GM21423 (cell line): ENCODE measurements at regions not wholly inside any gene's neighbourhood (a gene's known extent, or its start where the extent isn't known, plus 50 kb on each side); places are given as distances from the start of the nearest gene placed in this dataset.
"Not testable (repeated sequence)": the region's sequence is repeated elsewhere in the genome, so short reads cannot be mapped to it uniquely, and the experiment has no call there.

Experiments
- ATAC-seq: cut with Tn5 transposase; IDR thresholded peaks from one replicate; pipeline ENCODE4 v1.9.1; 2021; ENCODE audit warnings: mild to moderate bottlenecking, moderate library complexity; ENCODE audit not compliant: unreplicated experiment

DNA sequence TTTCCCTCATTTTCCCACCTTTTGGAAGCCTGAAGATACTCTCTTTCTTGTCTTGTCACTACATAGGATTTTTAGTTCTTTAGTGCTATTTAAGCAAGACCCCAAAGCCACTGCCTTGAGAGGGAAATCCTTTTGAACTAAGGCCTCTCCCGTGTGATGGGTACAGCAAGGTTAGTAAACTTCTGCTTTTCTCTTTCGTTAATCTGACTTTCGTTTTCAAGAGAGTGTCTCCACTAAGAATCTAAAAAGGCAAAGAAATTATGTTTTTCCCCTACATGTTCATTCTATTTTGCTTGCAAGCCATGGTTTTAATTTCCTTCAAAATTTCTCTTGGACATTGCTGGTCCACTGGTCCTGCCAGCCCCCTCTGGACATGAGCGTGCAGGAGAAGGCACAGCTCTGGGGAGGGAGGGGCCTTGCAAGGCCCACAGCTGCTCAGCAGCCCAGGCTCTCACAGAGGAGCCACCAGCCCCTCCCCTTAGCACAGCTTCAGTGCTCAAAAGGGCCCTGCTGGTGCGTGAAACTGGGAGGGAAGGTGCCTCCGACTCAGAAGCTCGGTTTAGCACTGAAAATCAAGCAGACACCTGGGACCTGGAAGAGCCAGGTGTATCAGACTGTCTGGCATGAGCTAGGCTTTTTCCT is 210.9 kb upstream of the GALNT2 start:
- ATAC-seq = peak; percentile 96

DNA sequence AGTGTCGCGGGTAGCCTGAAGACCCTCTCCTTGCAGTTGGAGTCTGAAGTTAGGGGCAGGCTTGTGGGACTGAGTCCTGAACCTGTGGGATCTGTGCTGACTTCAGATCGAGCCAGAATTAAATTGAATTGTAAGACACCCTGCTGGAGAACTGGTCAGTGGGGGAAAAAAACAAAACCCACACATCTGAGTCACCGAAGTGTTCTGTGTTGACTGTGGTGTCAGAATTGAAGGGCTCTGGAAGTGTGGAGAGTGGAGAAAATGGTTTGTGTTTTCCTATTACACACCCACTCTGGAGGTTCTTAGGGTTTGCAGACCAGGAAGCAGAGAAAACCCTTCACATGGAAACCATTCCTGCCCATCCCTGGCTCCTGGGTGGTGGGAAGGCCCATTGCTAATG is 209.5 kb upstream of the GALNT2 start:
- ATAC-seq = no peak

DNA sequence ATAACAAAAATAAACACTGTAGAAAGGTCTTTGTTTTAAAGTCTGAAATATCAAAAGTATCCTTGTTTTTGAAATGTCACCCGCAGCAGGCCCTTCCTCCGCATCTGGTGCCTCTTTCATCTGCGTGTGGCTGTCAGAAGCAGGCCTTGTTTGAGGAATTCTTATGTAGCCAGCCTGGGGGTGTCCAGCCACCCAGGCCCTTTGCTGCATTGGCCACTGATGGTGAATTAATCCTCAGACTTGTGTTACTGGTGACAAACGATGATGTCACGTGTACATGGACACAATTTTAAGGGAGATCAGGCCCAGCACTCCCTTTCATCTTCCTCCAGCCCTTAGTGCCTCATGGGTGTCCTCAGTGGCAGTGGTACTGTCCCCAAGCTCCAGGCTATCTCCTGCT is 208.0 kb upstream of the GALNT2 start:
- no peak for ATAC-seq

- ATAC-seq = no peak
These were observed 206.1 kb upstream of the GALNT2 start for GRCh38 chr1:229860926-229861325.

- no peak for ATAC-seq
These were observed 204.8 kb upstream of the GALNT2 start for GRCh38 chr1:229862017-229862774.

DNA sequence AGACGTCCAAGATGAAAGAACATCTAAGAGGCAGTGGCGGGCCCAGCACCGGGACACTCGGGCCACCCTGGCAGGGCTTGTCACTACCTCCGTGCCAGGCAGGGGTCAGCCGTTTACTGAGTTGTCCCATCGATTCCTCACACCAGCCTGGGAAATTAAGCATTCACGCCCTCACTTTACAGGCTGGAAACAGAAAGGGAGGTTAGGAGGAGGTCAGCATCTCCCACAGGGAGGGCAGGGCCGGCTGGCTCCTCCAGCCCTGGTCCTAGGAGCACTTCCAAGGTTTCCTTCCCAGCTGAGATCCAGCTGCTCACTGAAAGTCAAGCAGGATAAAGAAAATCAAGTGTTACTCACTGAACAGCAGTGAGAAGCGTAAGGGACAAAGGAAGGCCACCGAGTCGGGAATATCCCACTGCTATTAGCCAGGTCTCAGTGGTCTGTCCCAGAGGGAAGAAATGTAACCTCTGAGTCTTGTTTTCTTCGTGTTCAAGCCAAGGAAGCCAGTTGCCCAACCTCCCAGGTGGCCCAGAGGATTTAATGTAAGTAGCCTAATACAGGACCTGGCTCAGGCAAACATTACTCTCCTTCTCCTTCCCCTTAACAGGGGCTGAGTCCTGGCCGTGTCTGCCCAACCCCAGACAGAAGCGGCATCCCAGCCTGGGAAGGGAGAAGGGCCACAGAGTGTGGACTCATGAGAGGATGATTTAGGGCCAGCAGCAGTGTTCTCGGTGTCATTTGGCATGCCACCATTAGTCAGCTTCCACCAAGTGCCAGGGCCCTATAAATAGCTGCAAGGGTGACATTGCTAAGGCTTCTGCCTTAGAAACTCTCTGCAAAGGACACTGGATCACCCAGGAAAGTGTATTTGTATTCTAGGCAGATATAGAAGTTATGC is 203.1 kb upstream of the GALNT2 start:
- no peak for ATAC-seq

- no peak for ATAC-seq
These were observed 202.3 kb upstream of the GALNT2 start for GRCh38 chr1:229864686-229865230.

GRCh38 chr1:229865321-229865720 is 201.7 kb upstream of the GALNT2 start:
- not testable (repeated sequence) for ATAC-seq

DNA sequence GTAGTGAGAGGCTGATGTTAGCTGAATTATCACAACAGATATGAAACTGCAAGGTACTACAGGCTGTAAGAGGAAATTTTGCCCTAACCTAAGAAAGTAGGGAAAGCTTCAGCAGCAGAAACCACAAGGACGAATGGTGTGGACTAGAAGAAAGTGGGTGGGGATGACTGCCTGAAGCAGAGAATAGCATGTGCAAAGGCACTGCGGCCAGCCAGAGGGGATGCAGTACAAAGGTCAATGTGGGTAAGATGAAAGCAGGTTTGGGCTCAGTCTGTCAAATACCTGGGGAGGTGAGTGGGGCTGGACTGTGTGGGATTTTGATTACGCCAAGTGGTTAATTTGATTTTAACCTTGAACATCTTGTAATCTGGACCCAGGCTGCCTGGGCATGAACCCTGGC is 199.3 kb upstream of the GALNT2 start:
- ATAC-seq = no peak

DNA sequence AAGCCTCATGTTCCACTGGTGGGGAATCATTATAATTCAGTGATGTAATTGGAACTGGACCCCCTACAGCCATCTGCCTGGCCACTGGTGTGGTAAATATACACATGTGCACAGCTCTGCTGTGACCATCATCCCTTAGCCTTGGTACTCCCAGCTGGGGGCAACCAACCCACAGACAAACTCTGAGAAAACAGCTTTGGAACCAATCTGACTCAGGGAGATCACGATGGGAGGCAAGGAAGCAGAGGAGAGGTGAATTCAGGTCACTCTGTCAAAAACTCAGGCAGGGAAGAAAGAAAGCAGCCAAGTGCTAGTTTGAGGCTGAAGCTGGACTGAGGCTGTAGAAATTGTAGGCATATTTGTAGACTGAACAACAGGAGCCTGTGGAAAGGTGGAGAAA is 197.8 kb upstream of the GALNT2 start:
- no peak for ATAC-seq

- ATAC-seq = no peak
These were observed 197.4 kb upstream of the GALNT2 start for GRCh38 chr1:229869687-229870086.

- no peak for ATAC-seq
These were observed 196.7 kb upstream of the GALNT2 start for GRCh38 chr1:229870381-229870780.

GRCh38 chr1:229871078-229871676 is 195.9 kb upstream of the GALNT2 start:
- ATAC-seq = no peak

DNA sequence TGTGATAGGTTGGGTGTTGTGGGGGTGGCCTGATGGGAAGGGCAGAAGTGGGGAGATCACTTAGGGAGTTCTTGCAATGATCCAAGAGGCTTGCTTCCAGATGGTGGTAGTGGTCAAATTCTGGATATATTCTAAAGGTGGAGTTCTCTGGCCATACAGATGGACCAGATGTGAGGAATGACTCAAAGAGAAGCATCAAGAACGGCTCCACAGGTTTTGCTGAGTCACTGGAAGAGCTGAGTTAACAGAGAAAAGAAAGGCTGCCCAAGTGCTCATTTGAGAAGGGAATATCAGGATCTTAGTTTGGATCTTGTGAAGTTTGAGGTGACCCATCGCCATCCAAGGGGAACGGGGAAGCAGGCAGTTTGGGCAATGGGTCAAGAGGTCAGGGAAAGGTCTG is 192.9 kb upstream of the GALNT2 start:
- ATAC-seq = no peak

DNA sequence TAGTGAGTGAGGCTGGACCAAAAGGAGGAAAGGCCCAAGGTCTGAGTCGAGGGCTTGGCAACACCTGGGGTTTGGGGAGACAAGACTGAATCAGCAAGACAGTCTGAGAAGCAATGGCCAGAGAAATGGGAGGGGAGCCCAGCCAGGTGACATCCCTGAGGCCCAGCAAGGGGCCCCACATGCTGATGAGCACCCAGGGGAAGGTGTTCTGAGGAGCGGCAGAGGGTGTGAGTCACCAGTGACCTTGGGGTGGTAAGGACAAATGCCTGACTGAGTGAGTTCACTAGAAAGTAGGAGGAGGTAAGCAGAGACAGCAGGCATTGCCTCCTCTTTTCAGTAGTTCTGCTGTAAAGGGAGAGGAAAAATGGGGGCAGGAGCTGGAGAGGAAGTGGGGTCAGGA is 192.4 kb upstream of the GALNT2 start:
- ATAC-seq = no peak

GRCh38 chr1:229875086-229875485 is 192.0 kb upstream of the GALNT2 start:
- no peak for ATAC-seq

DNA sequence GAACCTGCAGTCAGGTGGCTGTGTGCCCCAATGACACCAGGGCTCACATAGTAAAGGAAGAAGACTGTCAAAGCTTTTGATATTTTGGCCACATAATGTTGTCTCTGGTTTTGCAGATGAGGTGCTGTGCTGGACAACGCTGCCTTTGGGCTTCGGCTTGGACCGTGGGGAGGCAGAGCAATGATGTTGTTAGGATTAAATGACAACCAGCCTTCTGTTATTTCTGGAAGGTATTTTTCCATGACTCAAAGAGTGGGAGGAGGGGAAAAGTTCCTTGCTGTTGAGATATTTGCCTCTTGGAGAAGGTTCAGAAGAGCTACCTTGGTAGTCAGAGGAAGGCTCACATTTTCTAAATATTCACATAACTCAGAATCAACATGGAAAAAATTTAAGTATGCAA is 187.3 kb upstream of the GALNT2 start:
- no peak for ATAC-seq

GRCh38 chr1:229880271-229881170 is 186.5 kb upstream of the GALNT2 start:
- ATAC-seq = no peak

DNA sequence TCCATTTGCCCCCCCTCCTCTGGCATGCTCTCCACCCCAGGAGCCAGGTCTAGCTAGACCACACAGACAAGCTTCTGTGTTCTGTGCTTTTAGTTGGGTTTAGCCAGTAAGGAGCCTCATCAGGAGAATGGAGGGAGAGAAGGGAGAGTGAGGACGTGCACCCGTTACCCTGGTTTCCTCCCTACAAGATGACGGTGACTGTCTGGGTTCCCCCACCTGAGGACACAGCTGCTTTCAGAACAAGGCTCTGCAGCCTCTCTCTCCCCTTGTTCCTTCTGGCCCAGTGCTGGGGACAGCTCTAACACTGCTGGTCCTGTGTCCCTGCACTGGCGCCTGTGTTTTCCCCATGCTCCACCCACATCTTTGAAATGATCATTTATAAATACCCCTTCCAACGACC is 184.4 kb upstream of the GALNT2 start:
- no peak for ATAC-seq
